ENCODE measurements at regions not wholly inside any gene's neighbourhood (a gene's known extent, or its start where the extent isn't known, plus 50 kb on each side); places are given as distances from the start of the nearest gene placed in this dataset.

- in situ Hi-C loops (cut with MboI; ENCODE audit: low sequenced_read_pairs) = no loop called here
Measured at GRCh38 chr20:23155141-23155590, 69.0 kb upstream of the CD93 start.

GRCh38 chr20:23153696-23154341 lies 67.7 kb upstream of the CD93 start:
- in situ Hi-C loops (cut with MboI; ENCODE audit: low sequenced_read_pairs) = no loop called here

- in situ Hi-C loops (cut with MboI; ENCODE audit: low sequenced_read_pairs) = no loop called here
Measured at GRCh38 chr20:23152902-23153301, 66.8 kb upstream of the CD93 start.

GRCh38 chr20:23152308-23152892 lies 66.3 kb upstream of the CD93 start:
- in situ Hi-C loops (cut with MboI; ENCODE audit: low sequenced_read_pairs) = no loop called here

- in situ Hi-C loops (cut with MboI; ENCODE audit: low sequenced_read_pairs) = no loop called here
Measured at GRCh38 chr20:23151885-23152284, 65.8 kb upstream of the CD93 start.

- in situ Hi-C loops (cut with MboI; ENCODE audit: low sequenced_read_pairs) = no loop called here
Measured at GRCh38 chr20:23151008-23151703, 65.0 kb upstream of the CD93 start.

- in situ Hi-C loops (cut with MboI; ENCODE audit: low sequenced_read_pairs) = no loop called here
Measured at GRCh38 chr20:23150304-23151007, 64.3 kb upstream of the CD93 start.

GRCh38 chr20:23149623-23150279 lies 63.6 kb upstream of the CD93 start:
- in situ Hi-C loops (cut with MboI; ENCODE audit: low sequenced_read_pairs) = no loop called here

- in situ Hi-C loops (cut with MboI; ENCODE audit: low sequenced_read_pairs) = no loop called here
Measured at GRCh38 chr20:23148731-23149570, 62.8 kb upstream of the CD93 start.

- in situ Hi-C loops (cut with MboI; ENCODE audit: low sequenced_read_pairs) = no loop called here
Measured at GRCh38 chr20:23147964-23148730, 62.0 kb upstream of the CD93 start.

GRCh38 chr20:23147647-23147963 lies 61.5 kb upstream of the CD93 start:
- in situ Hi-C loops (cut with MboI; ENCODE audit: low sequenced_read_pairs) = no loop called here

GRCh38 chr20:23146857-23147637 lies 60.9 kb upstream of the CD93 start:
- in situ Hi-C loops (cut with MboI; ENCODE audit: low sequenced_read_pairs) = no loop called here

GRCh38 chr20:23146181-23146580 lies 60.1 kb upstream of the CD93 start:
- in situ Hi-C loops (cut with MboI; ENCODE audit: low sequenced_read_pairs) = no loop called here

GRCh38 chr20:23145281-23145700 lies 59.2 kb upstream of the CD93 start:
- in situ Hi-C loops (cut with MboI; ENCODE audit: low sequenced_read_pairs) = no loop called here

- in situ Hi-C loops (cut with MboI; ENCODE audit: low sequenced_read_pairs) = no loop called here
Measured at GRCh38 chr20:23144856-23145255, 58.7 kb upstream of the CD93 start.

- in situ Hi-C loops (cut with MboI; ENCODE audit: low sequenced_read_pairs) = no loop called here
Measured at GRCh38 chr20:23143986-23144690, 58.0 kb upstream of the CD93 start.

- in situ Hi-C loops (cut with MboI; ENCODE audit: low sequenced_read_pairs) = no loop called here
Measured at GRCh38 chr20:23143098-23143497, 57.0 kb upstream of the CD93 start.
